ENCODE measurements at regions not wholly inside any gene's neighbourhood (a gene's known extent, or its start where the extent isn't known, plus 50 kb on each side); places are given as distances from the start of the nearest gene placed in this dataset.

- no peak for DNase-seq (ENCODE audit: low spot score)
- TF ChIP-seq, protein P1, sequence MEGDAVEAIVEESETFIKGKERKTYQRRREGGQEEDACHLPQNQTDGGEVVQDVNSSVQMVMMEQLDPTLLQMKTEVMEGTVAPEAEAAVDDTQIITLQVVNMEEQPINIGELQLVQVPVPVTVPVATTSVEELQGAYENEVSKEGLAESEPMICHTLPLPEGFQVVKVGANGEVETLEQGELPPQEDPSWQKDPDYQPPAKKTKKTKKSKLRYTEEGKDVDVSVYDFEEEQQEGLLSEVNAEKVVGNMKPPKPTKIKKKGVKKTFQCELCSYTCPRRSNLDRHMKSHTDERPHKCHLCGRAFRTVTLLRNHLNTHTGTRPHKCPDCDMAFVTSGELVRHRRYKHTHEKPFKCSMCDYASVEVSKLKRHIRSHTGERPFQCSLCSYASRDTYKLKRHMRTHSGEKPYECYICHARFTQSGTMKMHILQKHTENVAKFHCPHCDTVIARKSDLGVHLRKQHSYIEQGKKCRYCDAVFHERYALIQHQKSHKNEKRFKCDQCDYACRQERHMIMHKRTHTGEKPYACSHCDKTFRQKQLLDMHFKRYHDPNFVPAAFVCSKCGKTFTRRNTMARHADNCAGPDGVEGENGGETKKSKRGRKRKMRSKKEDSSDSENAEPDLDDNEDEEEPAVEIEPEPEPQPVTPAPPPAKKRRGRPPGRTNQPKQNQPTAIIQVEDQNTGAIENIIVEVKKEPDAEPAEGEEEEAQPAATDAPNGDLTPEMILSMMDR (IDR thresholded peaks at IDR 0.05; ENCODE audit: extremely low read depth, insufficient read depth, missing control alignments), result no peak
- in situ Hi-C loops (cut with MboI; ENCODE audit: low pct_unique_long_range_greater_than_20kb, low sequenced_read_pairs, unreplicated experiment), result no loop called here
These were observed 514.7 kb upstream of the KCND2 start for GRCh38 chr7:119758254-119758653.

- DNase-seq (ENCODE audit: low spot score), result no peak
- TF ChIP-seq, protein P1 (IDR thresholded peaks at IDR 0.05; ENCODE audit: extremely low read depth, insufficient read depth, missing control alignments), result no peak
- in situ Hi-C loops (cut with MboI; ENCODE audit: low pct_unique_long_range_greater_than_20kb, low sequenced_read_pairs, unreplicated experiment), result no loop called here
These were observed 511.2 kb upstream of the KCND2 start for GRCh38 chr7:119761776-119762175.

DNA sequence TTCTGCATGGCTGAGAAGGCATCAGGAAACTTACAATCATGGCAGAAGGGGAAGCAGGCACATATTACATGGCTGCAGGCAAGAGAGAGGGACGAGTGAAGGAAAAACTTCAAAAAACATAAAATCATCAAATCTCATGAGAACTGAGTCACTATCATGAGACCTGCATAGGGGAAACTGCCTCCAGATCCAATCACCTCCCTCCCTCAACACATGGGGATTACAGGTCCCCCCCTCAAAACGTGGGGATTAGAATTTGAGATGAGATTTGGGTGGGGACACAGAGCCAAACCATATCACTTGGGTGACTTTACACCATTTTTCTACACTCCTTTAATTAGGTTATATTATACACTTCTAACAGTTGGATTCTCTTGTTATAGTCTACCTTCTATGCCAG lies 490.7 kb upstream of the KCND2 start:
- TF ChIP-seq, protein P1 (IDR thresholded peaks at IDR 0.05; ENCODE audit: extremely low read depth, insufficient read depth, missing control alignments), result no peak

GRCh38 chr7:119783799-119784198 lies 489.2 kb upstream of the KCND2 start:
- in situ Hi-C loops (cut with MboI; ENCODE audit: low pct_unique_long_range_greater_than_20kb, low sequenced_read_pairs, unreplicated experiment), result no loop called here

More for the DNA sequence above, 490.7 kb upstream of the KCND2 start:
- DNase-seq (ENCODE audit: low spot score), result no peak
- in situ Hi-C loops (cut with MboI; ENCODE audit: low pct_unique_long_range_greater_than_20kb, low sequenced_read_pairs, unreplicated experiment), result no loop called here

DNA sequence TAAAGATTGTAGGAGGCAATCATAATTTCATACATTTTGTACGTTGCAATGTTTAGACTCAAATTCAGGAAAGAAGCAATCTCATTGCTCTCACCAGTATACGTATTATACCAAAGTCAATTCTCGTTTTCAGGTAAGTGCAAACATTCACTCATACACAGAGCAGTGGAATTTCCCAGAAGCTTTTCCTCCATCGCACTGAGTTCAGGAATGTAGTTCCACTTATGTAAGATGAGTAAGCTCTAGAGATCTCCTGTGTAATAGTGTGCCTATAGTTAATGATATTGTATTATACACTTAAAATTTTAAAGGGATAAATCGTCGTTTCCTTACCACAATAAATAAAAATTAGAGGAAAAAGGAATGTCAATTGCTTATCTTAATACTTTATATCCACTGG lies 470.8 kb upstream of the KCND2 start:
- TF ChIP-seq, protein P1 (IDR thresholded peaks at IDR 0.05; ENCODE audit: extremely low read depth, insufficient read depth, missing control alignments), result no peak
- DNase-seq (ENCODE audit: low spot score), result no peak

More at GRCh38 chr7:119783799-119784198, 489.2 kb upstream of the KCND2 start:
- no peak for DNase-seq (ENCODE audit: low spot score)
- TF ChIP-seq, protein P1 (IDR thresholded peaks at IDR 0.05; ENCODE audit: extremely low read depth, insufficient read depth, missing control alignments), result no peak

DNA sequence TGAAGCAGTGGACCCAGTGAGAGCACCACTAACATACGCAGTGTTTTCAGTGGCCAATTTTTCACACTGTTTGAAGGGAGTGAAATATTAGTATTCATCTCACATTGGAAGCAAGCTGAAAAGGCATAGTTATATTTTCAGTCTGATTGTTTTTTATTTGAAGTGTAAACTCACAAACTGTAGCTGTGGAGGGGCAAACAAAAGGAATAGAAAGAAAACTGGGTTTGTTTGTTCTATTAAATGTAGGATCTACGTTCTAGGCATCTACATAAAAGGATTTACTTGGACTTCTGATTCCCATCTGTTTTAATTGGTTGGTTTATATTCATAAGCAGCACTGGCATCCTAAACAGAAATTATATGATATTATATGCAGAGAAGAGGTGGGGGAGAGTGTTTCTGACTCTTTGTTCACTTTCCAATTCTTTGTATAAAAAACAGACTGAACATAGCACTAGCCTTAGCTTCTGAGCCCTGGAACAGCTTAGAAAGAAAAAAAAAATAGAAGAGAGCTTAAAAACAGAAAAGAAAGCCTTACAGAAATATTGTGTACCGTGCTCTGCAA lies 447.8 kb upstream of the KCND2 start:
- in situ Hi-C loops (cut with MboI; ENCODE audit: low pct_unique_long_range_greater_than_20kb, low sequenced_read_pairs, unreplicated experiment), result no loop called here
- TF ChIP-seq, protein P1 (IDR thresholded peaks at IDR 0.05; ENCODE audit: extremely low read depth, insufficient read depth, missing control alignments), result no peak

More for the DNA sequence above, 470.8 kb upstream of the KCND2 start:
- in situ Hi-C loops (cut with MboI; ENCODE audit: low pct_unique_long_range_greater_than_20kb, low sequenced_read_pairs, unreplicated experiment), result no loop called here

More for the DNA sequence above, 447.8 kb upstream of the KCND2 start:
- DNase-seq (ENCODE audit: low spot score), result no peak

Measured in GM13977 (cell line).